Stimulated activated naive CD8-positive, alpha-beta T cell treated with anti-CD3 and anti-CD28 coated beads, Interleukin-15, Interleukin-2, amounts not matched to agents 100 U/mL and 50 U/mL, for 24 hours (primary cell): ENCODE measurements at regions not wholly inside any gene's neighbourhood (a gene's known extent, or its start where the extent isn't known, plus 50 kb on each side); places are given as distances from the start of the nearest gene placed in this dataset.
"Not testable (repeated sequence)": the region's sequence is repeated elsewhere in the genome, so short reads cannot be mapped to it uniquely, and the experiment has no call there.

Source experiments
- ATAC-seq: fragments of 150-1000 bp; cut with Tn5 transposase; one replicate; pipeline ENCODE4 v1.10.0; 2021
- DNase-seq: peaks from one replicate; pipeline ENCODE4 v3.0.0; 2021

DNA sequence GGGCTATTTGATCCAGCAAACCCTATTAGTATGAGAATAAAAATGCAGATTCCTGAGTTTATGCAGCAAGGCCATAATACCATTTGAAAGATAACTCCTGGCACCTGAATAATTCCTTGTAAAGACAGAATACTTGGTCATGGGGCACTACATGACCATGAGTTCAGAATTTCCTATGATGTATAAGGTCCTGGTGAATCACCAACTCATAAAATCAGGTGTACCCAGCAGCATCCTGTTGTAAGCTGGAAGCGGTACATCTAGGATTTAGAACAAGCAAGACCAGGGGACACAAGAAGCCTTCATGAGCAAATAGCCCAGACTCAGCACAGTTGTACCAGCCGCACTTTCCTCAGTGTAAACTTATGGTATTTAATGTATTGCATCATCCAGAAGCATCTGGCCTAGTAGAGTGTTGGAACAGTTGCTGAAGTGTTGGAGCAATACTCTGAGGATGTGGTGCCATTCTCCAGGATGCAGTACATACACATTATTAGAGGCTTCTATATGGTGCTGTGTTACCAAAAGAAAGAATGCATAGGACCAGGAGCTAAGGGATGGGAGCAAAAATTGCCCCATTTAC, 233.4 kb downstream of the SQOR start:
- ATAC-seq (no peak), DNase-seq (no peak)

DNA sequence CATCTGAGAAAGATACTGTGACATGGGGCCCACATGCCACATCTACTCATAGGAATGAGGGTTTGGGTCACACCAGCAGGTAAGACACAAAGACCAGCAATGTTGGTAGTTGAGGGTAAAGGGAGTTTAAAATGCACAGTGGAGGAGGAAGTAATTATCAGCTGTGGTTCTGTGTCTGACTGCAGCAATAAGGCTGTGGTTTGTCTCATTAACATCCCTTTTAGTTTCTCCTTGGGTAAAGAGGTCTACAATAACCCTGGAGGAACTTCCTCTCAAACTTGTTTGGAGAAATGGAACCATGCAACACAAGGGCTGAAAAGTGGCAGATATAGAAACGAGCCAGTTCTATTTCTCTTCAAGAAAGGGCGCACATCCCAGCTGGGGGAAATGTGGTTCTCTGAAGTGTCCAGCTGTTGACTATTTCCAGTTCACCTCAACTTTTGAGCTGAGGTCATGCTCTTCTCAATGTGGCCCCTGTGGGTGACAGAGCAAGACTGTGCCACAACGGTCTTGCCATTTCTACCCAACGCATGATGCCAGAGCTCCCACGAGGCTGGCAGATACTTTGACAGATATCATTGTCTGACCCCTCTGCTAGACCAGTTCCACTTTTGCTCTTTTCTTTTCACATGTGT, 234.3 kb downstream of the SQOR start:
- ATAC-seq (no peak), DNase-seq (no peak)

DNA sequence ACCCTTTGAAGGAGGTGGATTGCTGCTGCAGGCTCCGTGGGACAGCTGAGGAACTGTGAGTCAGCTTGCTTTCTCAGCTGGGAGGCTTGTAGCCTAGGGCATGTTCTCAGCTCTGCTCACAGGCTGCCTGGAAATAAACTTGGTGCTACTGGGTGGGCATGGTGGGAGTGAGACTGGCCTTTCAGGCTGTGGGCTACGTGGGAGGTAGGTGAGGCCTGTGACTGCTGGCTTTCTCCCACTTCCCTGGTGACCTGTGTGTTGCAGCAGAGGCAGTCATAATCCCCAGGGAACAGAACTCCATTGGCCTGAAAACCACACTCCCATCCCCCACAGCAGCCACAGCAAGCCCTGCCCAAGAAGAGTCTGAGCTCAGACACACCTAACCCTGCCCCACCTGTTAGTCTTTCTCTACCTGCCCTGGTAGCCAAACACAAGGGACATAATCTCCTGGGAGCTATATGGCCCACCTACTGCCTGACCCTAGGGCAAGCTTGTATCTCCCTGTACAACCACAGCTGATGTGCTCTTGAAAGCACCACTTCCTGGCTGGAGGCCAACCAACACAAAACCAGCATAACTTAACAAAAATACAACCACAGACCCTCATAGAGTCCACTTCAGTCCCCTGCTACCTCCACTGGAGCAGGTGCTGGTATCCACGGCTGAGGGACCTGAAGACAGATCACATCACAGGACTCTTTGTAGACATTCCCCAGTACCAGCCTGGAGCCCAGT, 236.5 kb downstream of the SQOR start:
- ATAC-seq (no peak), DNase-seq (no peak)

DNA sequence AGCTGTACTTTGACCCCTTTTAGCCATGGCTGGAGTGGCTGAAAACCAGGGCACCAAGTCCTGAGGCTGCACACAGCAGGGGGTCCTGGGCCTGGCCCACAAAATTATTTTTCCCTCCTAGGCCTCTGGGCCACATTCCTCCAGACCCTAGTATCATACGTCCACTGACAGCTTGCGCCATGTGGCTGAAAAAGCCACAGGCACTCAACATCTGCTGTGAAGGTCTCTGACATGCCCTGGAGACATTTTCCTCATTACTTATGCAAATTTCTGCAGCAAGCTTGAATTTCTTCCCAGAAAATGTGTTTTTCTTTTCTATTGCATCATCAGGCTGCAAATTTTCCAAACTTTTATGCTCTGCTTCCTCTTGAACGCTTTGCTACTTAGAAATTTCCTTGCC, 239.0 kb downstream of the SQOR start:
- ATAC-seq (no peak), DNase-seq (no peak)

DNA sequence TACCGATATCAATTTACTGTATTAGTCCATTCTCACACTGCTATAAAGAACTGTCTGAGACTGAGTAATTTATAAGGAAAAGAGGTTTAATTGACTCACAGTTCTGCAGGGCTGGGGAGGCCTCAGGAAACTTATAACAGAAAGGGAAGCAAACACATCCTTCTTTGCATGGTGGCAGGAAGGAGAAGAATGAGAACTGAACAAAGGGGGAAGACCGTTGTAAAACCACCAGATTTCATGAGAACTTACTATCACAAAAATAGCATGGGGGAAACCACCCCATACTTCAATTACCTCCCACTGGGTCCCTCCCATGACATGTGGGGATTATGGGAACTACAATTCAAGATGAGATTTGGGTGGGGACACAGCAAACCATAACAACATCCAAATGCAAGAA, 239.7 kb downstream of the SQOR start:
- not testable (repeated sequence) for ATAC-seq, DNase-seq

DNA sequence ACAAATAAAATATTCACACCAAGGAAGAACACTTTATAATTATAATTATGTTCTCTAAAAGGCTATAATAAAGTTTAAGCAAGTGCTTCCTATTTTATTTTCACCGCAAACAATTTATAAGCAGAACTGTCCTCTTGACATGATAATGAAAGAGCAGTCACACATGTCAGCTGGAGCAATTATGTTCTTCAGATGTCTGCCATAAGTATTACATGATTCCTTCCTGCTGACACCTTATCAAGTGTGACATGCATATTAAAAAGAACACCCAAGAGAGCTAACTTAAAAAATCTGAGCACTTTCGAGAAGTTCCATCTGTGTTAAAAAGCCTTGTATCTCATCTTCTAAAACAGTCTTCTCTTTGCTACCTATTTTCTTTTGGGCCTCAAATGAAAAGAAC, 249.5 kb downstream of the SQOR start:
- DNase-seq (no peak), ATAC-seq (no peak)

DNA sequence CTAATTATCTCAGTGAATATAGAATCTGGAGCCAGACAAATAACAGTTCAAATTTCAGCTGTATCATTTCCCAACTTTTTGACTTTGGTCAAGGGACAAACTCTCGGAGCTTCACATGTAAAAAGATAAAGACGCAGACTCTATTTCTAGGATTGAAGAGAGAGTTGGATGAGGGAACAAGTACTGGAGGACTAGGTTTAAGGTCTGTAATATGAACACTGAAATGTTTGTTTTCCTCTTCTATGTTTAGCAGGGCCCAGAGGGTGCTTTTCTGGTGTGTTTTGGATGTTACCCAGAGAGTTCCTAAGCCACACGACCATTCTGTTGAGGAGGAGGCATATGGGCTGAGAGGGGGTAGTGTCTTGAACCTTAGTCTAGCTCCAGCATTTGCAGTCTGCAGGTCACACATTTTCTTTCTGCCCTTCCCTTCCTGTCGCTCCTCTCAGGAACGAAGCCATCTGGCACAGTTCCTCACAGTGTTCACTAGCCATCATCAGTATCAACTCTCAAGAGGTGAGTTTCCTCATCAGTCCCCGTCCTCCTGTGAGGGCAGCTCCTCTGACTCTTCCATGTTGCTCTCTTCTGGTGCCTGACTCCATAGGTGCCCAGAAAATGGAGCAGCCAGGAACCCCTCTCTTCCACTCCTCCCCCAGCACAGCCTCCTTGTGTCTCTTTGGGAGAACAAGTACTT, 250.1 kb downstream of the SQOR start:
- no peak for ATAC-seq
- DNase-seq, result no peak

DNA sequence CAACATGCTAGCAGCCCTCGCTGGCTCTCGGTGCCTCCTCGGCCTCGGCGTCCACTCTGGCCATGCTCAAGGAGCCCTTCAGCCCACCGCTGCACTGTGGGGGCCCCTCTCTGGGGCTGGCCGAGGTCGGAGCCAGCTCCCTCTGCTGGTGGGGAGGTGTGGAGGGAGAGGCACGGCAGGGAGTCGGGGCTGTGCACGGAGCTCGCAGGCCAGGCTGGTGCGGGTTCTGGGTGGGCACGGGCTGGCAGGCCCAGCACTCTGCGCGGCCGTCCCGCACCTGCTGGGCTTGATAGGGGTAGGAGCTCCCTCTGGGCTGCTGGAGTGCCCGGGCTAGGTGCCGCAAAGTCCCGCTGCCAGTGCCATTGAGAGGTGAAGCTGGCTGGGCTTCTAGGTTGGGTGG, 251.0 kb downstream of the SQOR start:
- DNase-seq, result no peak
- no peak for ATAC-seq

DNA sequence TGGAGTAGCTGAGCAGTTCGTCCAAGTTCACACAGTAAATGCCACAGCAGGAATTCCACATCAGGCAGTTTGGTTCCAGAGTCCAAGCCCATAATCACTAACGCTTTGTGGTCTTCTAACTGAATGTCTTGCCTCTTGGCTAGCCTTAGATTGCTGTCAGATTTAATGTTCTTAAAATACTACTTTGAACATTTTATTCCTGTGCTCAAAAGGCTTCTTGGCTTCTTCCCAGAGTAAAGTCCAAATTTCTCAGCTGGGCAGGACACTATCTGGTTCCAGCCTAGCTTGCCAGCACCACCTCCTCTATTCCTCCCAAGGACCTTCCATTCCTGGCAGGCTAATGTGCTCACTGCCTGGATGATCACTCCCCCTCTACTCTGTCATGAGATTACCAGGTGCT, 256.9 kb downstream of the SQOR start:
- DNase-seq, result no peak

DNA sequence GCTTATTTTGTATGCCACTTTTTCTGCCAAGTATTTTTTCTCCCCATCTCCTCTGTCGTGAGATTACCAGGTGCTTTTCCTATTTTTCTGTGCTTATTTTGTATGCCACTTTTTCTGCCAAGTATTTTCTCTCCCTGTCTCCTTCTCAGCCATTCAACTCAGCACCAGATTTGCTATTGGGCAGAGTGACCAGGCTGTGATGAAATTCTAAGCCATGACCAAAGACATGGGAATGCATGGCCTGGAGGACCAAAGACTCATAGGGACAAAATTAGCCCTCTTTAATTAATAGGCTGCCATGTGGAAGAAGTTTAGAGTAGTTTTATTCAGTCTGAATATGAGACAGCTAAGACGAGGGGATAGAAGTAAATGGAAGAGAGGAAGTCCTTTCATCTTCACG, 257.4 kb downstream of the SQOR start:
- DNase-seq (no peak), ATAC-seq (no peak)

More for the DNA sequence above, 256.9 kb downstream of the SQOR start:
- ATAC-seq, result no peak

DNA sequence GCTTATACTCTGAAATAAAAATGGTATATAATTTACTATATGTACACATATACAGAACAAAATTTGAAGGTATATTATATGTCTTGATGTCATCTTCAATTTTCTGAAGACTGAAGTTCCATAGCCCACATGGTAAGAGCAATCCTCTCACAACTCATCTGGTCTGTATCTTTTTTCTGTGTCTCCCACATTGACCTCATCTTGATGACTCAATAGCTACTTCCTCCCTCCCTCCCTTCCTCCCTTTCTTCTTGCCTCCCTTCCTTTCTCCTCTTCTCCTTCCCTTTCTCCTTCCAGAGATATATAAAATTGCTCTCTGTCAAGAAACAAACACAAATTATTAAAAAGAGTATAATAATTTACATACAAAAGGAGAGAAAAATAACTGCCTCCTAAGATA, 268.5 kb downstream of the SQOR start:
- no peak for DNase-seq
- no peak for ATAC-seq

DNA sequence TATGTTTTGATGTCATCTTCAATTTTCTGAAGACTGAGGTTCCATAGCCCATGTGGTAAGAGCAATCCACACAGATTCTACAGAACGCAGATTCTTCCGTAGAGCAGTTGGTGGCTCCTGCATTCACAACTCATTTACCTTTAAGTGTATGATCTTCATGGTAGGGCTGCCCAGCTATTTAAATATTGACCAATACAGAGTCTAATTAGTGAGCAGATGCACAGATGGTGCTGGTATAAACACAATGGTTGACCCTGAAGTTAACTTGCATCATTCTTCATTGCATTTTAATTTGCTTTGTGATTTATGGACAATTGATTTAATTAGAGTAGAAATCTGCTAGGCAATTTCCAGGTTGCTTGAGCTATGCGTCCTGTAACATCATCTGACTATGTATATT, 269.2 kb downstream of the SQOR start:
- no peak for ATAC-seq
- no peak for DNase-seq

DNA sequence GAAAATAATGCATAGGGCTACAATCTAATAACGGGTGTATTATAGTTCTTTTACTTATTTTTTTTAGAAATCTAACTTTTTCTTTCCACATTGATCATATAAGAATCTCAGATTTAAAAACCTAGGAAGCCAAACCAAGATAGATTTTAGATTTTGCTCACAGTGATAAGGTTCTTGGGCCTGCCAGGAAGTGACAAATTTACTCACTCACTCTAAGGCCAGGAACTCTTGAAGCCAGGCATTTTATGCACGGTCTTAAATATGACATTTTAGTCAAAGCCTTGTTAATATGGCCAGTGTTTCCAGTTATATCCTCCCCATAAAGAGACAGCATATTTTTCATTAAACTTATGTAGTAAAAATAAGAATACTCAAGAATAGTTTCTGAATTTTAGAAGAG, 271.4 kb downstream of the SQOR start:
- no peak for DNase-seq
- ATAC-seq, result no peak

DNA sequence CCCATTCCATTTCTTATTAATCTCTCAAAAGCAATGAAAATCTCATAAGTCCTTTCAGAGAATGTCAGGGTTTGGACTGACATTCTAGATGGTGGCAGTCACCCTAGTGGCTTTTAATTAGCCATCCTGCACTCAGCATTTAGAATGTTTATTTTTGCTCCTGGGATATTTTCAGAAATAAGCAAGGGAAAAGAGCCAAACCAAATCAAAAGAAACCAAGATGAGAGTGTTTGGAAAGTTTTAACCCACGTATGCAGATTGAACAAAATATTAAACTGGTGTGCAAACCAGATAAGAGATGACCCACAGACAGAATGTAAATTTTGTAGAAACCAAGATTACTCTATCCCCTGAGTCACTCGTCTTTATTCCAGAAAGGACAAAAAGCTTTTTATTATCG, 275.8 kb downstream of the SQOR start:
- no peak for DNase-seq
- no peak for ATAC-seq

DNA sequence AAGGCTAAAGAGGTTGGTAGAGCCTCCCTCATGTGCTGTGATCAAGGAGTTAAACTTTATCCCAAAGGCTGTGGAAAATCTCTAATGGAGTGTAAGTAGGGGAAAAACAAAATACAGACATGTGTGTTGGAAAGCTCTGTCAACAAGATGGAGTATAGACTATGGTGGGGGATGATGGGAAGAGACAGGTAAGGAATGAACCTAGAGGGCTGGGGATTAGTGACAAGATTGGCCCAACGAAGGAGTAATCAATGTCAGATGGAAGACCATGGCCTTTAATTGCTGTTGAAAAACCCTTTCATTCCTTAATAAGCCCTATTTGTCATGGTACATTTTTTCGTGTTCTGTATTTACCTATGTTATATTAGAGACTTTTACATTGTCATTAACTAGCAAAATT, 278.6 kb downstream of the SQOR start:
- ATAC-seq (no peak), DNase-seq (no peak)

DNA sequence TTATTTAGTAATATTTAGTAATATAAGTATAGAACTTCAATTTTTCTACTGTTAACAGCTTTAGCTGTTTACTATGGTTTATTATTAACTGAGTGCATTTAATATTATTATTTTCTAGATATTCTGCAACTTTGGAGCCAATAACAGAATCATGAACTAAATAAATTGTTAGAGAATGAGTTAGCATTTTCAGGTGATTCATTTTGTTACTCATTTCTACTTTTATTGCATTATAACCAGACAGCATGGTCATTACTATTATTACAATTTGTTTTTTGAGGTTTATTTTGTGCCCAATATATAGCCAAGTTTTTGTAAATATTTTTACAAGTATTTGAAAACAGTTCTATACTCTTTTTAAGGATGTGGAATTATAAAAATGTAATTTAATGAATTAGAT, 279.6 kb downstream of the SQOR start:
- no peak for ATAC-seq
- no peak for DNase-seq

DNA sequence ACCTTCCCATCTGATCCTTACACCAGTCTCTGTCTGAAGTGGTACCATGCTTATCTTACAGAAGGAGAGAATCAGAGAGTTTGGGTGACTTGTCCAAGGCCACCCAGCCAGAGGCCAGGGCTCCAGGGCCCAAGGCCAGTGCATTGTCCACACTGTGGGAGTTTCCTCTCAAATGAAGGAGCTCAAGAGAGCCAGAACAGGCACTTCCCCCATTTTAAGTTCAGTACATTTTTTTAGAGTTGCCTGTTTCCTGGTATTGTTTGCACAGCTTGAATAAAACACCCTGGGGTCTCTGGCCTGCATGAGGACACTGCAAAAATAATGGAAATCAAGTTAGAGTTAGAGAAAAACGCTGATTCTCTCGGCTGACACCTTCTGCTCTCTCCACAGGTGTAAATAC, 284.0 kb downstream of the SQOR start:
- no peak for DNase-seq
- no peak for ATAC-seq

DNA sequence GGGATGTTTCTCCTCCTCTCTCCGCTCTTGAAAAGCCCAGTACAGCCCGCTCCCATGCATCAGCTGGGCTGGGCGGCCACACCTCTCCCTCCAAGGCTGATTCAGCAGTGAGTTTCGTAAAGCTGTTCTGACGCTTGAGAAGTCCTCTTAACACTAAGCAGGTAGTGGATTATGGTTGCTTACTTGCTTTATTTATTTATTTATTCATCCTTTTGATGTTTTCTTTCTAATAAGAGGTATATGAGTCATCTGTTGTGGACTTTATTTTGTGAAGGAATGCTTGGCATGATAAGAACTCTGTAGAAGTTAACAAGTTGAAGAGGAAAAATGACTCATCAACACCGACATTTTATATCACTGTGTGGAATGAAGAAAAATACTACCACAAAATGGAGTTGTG, 285.0 kb downstream of the SQOR start:
- ATAC-seq, result no peak

DNA sequence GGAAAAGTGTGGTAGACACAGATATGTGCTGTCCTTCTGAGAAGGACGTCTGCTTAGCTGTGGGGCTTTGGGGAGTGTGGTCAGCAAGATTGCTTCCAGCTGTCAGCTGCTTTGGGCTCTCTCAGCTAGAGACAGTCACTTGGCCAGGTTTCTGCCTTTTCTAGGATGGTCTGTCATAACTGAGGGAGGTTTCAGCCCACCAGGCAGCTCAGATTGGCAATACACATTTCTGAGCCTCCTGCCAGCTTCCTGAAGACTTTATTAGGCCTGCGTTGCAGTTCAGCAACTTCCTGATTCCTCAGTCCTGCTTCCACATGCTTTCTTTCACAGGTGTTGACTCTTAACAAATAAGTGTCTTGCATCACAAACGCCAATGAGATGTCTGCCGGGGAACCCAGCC, 286.5 kb downstream of the SQOR start:
- no peak for ATAC-seq

More for the DNA sequence above, 285.0 kb downstream of the SQOR start:
- no peak for DNase-seq

DNA sequence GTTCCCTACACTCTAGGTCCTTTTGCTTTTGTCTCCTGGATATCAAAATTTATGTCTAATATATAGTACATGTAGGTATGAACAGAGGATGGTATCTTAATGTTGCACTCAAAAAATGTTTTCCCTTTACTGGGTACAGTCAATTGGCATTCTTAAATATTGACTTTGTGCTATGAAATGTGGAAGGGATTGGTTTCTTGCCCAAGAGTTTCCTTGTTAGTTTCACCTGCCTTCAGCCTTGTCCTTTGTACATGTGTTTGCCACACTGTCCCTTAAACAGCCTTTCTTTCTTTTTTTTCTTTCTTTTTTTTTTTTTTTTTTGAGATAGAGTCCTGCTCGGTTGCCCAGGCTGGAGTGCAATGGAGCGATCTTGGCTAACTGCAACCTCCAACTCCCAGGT, 287.1 kb downstream of the SQOR start:
- DNase-seq (no peak), ATAC-seq (no peak)

More for the DNA sequence above, 286.5 kb downstream of the SQOR start:
- no peak for DNase-seq

DNA sequence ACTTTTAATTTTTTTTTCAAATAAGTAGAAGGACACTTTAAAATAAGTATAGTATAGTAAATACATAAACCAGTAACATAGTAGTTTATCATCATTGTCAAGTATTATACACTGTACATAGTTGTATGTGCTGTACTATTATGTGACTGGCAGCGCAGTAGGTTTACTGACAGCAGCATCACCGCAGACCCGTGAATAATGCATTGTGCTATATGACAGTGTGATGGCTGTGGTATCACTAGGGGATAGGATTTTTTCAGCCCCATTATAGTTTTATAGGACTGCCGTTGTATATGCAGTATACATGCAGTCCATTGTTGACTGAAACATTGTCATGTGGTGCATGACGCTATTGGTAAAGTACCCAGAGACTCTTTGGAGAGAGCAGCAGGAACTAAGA, 306.5 kb downstream of the SQOR start:
- no peak for ATAC-seq
- no peak for DNase-seq

DNA sequence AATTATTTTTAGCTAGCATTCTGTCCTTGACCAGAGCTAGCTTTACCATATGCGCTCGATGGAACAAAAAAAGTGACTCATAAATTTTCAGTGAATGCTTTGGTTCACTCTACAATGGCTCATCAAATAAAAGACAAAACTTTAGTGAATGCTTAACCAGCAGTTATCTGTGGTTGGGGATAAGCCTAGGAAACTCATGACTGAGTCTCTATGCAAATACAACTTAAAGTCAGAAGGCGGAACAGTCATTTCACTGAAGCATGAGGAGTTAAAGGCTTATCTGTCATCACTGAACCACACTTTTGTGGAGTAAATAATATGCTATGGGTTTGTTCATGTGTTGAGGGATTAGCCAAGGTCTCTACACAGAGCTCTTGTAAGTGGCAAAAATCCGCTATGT, 308.4 kb downstream of the SQOR start:
- no peak for ATAC-seq
- no peak for DNase-seq

DNA sequence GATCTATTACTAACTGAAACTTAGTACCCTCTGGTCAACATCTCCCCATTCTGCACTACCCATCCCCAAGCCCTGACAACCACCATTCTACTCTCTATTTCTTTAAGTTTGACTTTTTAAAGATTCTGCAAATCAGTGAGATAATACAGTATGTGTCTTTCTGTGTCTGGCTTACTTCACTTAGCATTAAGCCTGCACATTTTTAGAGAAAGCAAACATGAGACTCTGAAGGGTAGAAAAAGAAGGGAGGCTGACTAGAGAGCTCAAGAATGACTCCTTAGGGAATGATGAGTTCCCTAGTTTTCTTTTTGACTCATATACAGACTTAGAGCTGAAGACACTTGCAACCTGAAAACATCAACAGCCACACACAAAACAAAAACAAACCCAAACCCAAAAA, 311.3 kb downstream of the SQOR start:
- DNase-seq (no peak), ATAC-seq (no peak)
